ENCODE measurements at regions not wholly inside any gene's neighbourhood (a gene's known extent, or its start where the extent isn't known, plus 50 kb on each side); places are given as distances from the start of the nearest gene placed in this dataset.

GRCh38 chr4:111855308-111855707 is 289.9 kb upstream of the FAM241A start:
- no peak for TF ChIP-seq U2AF1 (optimal IDR thresholded peaks at IDR 0.05; ENCODE audit: low read depth, low read length)
- TF ChIP-seq LCOR (CRISPR knock-in tag; IDR thresholded peaks at IDR 0.05), result no peak
- TF ChIP-seq ZNF431 (CRISPR knock-in tag; IDR thresholded peaks at IDR 0.05), result no peak
- no peak for TF ChIP-seq ZC3H11A (IDR thresholded peaks at IDR 0.05; ENCODE audit: low read depth, low read length)
- no peak for TF ChIP-seq FOXA3 (CRISPR knock-in tag; conservative IDR thresholded peaks at IDR 0.05 in 1 of 2, IDR thresholded peaks at IDR 0.05 in 1 of 2)
- no peak for TF ChIP-seq BRD9 (IDR thresholded peaks at IDR 0.05; ENCODE audit: low read depth, partially characterized antibody)
- TF ChIP-seq POLR2A (conservative IDR thresholded peaks at IDR 0.05), result no peak
- TF ChIP-seq BRCA1 (IDR thresholded peaks at IDR 0.05), result no peak
- TF ChIP-seq BRCA1 (CRISPR knock-in tag; IDR thresholded peaks at IDR 0.05), result no peak
